DMS 273 (cell line): ENCODE measurements at regions not wholly inside any gene's neighbourhood (a gene's known extent, or its start where the extent isn't known, plus 50 kb on each side); places are given as distances from the start of the nearest gene placed in this dataset.
A peak's percentile ranks its signal among the peaks of the same experiment; 100 is the strongest.
"Not testable (repeated sequence)": the region's sequence is repeated elsewhere in the genome, so short reads cannot be mapped to it uniquely, and the experiment has no call there.

Experiments used
- DNase-seq: peaks from one replicate; lab custom pipeline; 2025; ENCODE audit not compliant: unreplicated experiment; lab: John Stamatoyannopoulos, UW

GRCh38 chr3:185995352-185995751 lies 57.5 kb upstream of the TRA2B start:
- DNase-seq = no peak

GRCh38 chr3:185992831-185993374 lies 55.1 kb upstream of the TRA2B start:
- no peak for DNase-seq

GRCh38 chr3:185990995-185991394 lies 53.2 kb upstream of the TRA2B start:
- not testable (repeated sequence) for DNase-seq

DNA sequence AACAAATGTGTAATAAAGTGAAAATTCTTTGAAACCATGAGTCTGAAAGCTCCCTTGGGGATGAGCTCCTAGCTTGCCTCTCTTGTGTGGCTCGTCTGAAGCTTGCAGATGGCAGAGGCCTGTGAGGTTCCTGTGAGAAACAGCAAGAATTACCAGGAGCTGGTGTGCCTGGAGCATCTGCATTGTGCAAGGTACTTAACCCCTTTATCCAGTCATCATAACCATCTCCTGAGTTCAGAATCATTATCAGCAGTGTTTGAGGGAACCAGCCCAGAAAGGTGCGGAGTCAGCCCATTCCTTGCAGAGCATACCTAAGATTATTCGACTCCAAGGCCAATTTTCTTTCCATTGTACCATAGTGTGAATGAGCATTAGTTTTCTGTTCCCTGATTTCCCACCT lies 51.7 kb upstream of the TRA2B start:
- DNase-seq = no peak

- DNase-seq = peak; percentile 58
Measured at GRCh38 chr3:185988816-185989175, 51.0 kb upstream of the TRA2B start.

- DNase-seq = peak; percentile 68
Measured at GRCh38 chr3:185988080-185988815, 50.4 kb upstream of the TRA2B start.
